GM21737 (cell line): ENCODE measurements at regions not wholly inside any gene's neighbourhood (a gene's known extent, or its start where the extent isn't known, plus 50 kb on each side); places are given as distances from the start of the nearest gene placed in this dataset.
"Not testable (repeated sequence)": the region's sequence is repeated elsewhere in the genome, so short reads cannot be mapped to it uniquely, and the experiment has no call there.

Experiments
- ATAC-seq: cut with Tn5 transposase; IDR thresholded peaks from one replicate; pipeline ENCODE4 v1.9.1; 2021; ENCODE audit warnings: mild to moderate bottlenecking, moderate library complexity; ENCODE audit not compliant: unreplicated experiment

DNA sequence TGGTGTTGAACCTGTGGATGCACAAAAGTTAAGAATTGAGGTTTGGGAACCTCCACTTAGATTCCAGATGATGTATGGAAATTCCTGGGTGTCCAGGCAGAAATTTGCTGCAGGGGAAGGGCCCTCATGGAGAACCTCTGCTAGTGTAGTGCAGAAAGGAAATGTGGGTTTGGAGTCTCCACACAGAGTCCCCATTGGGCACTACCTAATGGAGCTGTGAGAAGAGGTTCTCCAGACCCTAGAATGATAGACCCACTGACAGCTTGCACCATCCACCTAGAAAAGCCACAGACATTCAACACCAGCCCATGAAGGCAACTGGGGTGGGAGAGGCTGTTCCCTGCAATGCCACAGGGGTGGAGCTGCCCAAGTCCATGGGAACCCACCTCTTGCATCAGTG lies 1032.8 kb upstream of the EPHA6 start:
- no peak for ATAC-seq

- no peak for ATAC-seq
Observed at GRCh38 chr3:95789111-95789510, 1025.3 kb upstream of the EPHA6 start.

DNA sequence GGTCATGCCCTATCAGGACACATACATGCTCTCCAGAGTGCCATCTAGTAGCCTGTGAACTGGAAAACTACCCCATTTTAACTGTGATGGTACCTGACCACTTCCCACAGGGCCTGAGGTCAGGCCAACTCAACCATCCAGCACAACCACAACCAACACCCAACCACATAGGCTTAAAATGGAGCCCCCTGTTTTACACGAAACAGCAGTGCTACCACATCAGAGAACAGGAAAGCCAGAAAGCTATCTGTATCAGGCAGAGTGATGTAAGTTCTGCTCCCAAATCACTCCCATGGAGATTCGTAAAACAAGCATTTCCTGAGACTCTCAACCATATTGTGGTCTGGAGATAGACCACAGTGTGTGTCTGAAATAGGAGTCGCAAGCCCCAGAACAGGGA lies 1017.3 kb upstream of the EPHA6 start:
- no peak for ATAC-seq

GRCh38 chr3:95798628-95799027 lies 1015.8 kb upstream of the EPHA6 start:
- ATAC-seq, result no peak

- ATAC-seq, result no peak
Observed at GRCh38 chr3:95810462-95810861, 1003.9 kb upstream of the EPHA6 start.

DNA sequence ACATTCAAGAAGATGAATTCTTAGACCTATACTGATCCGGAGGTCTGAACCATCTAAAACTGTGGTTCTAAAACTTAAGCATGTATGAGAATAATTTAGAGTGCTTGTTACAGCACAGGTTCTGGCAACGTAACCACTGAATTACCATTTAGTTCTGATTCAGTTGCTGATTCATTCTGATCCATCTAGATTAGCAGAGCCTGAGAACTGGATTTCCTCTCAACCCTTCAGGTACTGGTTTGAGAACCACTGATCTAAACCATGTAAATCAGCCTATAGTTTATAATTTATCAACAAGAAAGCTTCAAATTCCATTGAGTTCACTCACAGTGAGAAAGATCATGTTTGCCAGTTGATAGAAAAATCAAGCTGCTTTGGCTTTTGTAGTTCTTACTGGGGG lies 1001.1 kb upstream of the EPHA6 start:
- ATAC-seq, result no peak

DNA sequence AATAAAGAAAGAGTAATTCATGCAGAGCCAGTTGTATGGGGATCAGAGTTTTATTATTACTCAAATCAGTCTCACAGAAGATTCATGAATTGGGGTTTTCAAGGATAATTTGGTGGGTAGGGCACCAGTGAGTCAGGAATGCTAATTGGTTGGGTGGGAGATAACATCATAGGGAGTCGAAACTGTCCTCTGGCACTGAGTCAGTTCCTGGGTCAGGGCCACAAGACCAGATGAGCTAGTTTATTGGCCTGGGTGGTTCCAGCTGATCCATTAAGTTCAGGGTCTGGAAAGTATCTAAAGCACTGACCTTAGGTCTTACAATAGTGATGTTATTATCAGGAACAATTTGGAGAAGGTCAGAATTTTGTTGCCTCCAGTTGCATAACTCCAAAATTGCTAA lies 998.6 kb upstream of the EPHA6 start:
- no peak for ATAC-seq

DNA sequence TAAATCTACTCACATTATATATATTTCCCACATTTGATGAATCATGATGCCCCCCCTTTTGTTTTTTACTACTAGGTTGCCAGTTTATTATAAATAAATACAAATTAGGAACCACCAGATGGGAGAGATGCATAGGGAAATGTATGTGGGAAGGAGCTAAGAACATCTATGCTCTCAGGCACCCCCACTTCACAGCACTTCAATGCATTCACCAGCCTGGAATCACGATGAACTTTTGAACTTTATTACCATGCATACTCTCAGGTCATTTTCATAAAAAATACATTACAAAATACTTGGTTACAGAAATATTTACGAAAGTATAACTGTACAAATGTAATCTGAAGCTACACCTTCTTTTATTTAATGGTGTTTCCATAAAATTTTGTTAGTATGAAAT lies 988.0 kb upstream of the EPHA6 start:
- ATAC-seq, result no peak

DNA sequence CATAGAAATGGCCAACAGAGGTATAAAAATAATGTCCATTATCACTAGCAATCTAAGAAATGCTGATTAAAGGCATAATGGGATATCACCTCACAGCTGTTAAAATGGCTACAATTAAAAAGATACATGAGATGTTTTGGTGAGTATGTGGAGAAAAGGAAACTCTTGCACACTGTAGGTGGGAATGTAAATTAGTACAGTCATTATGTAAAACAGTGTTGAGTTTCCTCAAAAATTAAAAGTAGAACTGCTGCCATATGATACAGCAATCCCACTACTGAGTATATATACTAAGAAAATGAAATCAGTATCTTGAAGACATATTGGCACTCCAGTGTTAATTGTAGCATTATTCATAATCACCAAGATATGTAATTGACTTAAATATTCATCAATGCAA lies 982.2 kb upstream of the EPHA6 start:
- no peak for ATAC-seq

DNA sequence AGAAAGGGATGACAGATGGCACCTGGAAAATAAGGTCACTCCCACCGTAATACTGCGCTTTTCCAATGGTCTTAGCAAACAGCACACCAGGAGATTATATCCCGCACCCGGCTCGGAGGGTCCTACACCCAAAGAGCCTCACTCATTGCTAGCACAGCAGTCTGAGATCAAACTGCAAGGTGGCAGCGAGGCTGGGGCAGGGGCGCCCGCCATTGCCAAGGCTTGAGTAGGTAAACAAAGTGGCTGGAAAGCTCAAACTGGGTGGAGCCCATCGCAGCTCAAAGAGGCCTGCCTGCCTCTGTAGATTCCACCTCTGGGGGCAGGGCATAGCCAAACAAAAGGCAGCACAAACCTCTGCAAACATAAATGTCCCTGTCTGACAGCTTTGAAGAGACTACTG lies 953.8 kb upstream of the EPHA6 start:
- not testable (repeated sequence) for ATAC-seq

GRCh38 chr3:95883801-95884200 lies 930.6 kb upstream of the EPHA6 start:
- no peak for ATAC-seq

- no peak for ATAC-seq
Observed at GRCh38 chr3:95886616-95887015, 927.8 kb upstream of the EPHA6 start.

DNA sequence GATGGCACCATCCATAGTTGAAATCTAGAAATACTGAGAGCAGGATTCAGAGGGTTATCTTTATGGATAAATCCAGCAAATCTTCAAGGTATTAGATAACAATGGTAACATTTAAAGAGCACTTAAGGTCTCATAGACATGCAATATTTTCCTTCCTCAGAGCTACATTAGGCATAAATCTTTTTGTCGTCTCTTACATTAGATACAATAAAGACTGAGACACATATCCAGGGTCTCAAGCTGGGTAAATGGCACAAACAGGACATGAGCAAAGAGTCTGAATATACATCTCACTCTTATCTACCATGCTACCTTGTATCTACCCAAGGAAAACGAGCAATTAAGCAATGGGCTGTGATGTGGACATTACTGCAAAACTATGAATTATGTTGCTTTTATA lies 927.3 kb upstream of the EPHA6 start:
- no peak for ATAC-seq

GRCh38 chr3:95894820-95895219 lies 919.6 kb upstream of the EPHA6 start:
- no peak for ATAC-seq

GRCh38 chr3:95899494-95899893 lies 914.9 kb upstream of the EPHA6 start:
- ATAC-seq, result no peak

- ATAC-seq, result no peak
Observed at GRCh38 chr3:95899911-95900310, 914.5 kb upstream of the EPHA6 start.

- no peak for ATAC-seq
Observed at GRCh38 chr3:95901948-95902347, 912.4 kb upstream of the EPHA6 start.

DNA sequence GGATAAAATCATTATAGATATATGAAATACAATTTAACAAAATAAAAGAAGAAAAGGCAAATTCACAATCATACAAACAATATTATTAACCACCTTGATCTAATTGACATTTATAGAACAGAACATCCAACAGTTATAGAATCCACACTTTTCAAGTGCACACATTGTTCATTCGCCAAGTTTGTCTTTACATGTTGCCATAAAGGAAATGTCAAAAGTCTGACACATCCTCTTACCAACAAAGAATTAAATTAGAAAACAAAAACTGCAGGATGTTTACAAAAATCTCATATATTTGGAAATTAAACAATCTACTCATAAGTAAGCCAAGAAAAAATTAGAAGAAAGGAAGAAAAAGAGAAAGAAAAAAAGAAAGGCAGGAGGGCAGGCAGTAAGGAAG lies 909.2 kb upstream of the EPHA6 start:
- ATAC-seq, result no peak

DNA sequence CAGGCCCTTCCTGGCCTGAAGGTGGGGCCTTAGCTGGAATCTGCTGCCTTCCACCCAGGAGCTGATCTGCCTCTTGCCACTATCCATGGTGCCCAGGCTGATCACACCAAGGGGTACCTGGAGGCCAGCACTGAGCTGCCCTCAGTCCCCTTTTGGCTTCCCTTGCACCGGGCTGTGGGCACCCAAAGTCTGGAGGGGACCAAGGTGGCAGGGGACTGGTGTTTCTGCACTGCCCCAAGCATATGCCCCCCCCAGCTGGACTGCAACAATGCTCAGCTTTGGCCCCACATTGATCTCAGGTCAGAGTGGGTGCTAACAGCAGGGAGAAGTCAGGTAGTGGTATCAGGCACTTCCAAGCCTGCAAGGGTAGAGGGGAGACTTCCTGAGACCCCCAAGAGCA lies 902.6 kb upstream of the EPHA6 start:
- no peak for ATAC-seq

DNA sequence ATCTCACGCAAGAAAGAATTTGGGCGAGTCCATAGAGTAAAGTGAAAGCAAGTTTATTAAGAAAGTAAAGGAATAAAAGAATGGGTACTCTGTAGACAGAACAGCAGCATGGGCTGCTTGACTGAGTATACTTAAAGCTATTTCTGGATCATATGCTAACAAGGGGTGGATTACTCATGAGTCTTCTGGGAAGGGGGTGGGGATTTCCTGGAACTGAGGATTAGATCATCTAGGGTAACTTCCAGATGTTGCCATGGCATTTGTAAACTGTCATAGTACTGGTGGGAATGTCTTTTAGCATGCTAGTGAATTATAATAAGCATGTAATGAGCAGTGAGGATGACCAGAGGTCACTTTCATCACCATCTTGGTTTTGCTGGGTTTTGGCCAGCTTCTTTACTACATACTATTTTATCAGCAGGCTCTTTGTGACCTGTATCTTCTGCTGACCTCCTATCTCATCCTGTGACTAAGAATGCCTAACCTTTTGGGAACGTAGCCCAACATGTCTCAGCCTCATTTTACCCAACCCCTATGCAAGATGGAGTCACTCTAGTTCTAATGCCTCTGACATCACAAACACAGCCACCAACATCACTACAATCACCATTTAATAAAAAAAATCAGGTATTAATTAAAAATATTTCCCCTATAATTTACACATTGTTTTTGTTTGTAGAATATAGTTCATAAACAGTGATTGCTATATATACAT lies 890.7 kb upstream of the EPHA6 start:
- ATAC-seq, result no peak

GRCh38 chr3:95926904-95927501 lies 887.4 kb upstream of the EPHA6 start:
- ATAC-seq, result no peak

DNA sequence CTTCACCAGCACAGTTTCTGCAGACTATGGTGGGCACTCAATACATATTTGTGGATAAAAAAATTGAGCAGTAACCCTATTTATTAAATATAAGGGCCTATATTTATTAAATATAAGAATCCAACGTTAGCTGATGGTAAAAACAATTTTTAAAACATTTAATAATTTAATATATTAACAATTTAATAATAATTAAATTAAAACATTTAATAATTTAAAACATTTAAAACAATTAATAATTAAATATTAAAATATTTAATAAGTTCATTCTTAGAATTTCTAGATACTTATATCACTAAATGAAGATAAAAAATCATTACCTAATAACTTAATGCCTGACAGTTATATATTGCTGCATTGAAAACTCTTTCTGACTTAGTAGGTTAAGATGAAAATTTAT lies 880.2 kb upstream of the EPHA6 start:
- no peak for ATAC-seq

- ATAC-seq, result no peak
Observed at GRCh38 chr3:95939235-95939809, 875.1 kb upstream of the EPHA6 start.
